ENCODE measurements at regions not wholly inside any gene's neighbourhood (a gene's known extent, or its start where the extent isn't known, plus 50 kb on each side); places are given as distances from the start of the nearest gene placed in this dataset.

- Mint-ChIP-seq H3K27ac (no peak overlapping the region), H3K4me3 (no peak overlapping the region), H3K27me3 (peaks cover 28% of the 10 kb centered on the region), H3K4me1 (no peaks in the 10 kb centered on the region), H3K9me3 (peaks cover 0 to 12% (median 8%) of the 10 kb centered on the region in 7 donors), H3K36me3 (no peaks in the 10 kb centered on the region)
- no peak for DNase-seq
- Histone ChIP-seq H3K27me3 (ENCODE audit: control insufficient read depth, insufficient read depth, low read length) (no peaks in the 10 kb centered on the region), H3K27ac (ENCODE audit: insufficient read depth, low read length, poor library complexity, severe bottlenecking) (no peak overlapping the region), H3K36me3 (ENCODE audit: control insufficient read depth, insufficient read depth, low read length) (no peaks in the 10 kb centered on the region), H3K4me3 (ENCODE audit: low read depth, low read length) (no peak overlapping the region), H3K9me3 (ENCODE audit: control insufficient read depth in 2 of 2, low read length in 2 of 2) (peaks cover 0 to 5% of the 10 kb centered on the region in 2 experiments), H3K4me1 (ENCODE audit: control insufficient read depth, insufficient read depth, low read length, poor library complexity, severe bottlenecking) (no peaks in the 10 kb centered on the region)
- ATAC-seq (ENCODE audit: low read depth in 2 of 2), result no peak
Measured at GRCh38 chr1:115199416-115200132, 110.3 kb upstream of the TSPAN2 start.

GRCh38 chr1:115198938-115199337 lies 109.6 kb upstream of the TSPAN2 start:
- no peaks in the 10 kb centered on the region for H3K4me1 Mint-ChIP-seq
- H3K9me3 ChIP-seq (ENCODE audit: control insufficient read depth in 2 of 2, low read length in 2 of 2), result peaks cover 0 to 5% of the 10 kb centered on the region in 2 experiments
- H3K27ac ChIP-seq (ENCODE audit: insufficient read depth, low read length, poor library complexity, severe bottlenecking), result no peak overlapping the region
- peak overlapping the region in 1 of 3 donors; percentile 44 for H3K27ac Mint-ChIP-seq
- ATAC-seq (ENCODE audit: low read depth in 2 of 2) (no peak), DNase-seq (no peak)
- H3K27me3 ChIP-seq (ENCODE audit: control insufficient read depth, insufficient read depth, low read length), result no peaks in the 10 kb centered on the region
- H3K36me3 Mint-ChIP-seq, result no peaks in the 10 kb centered on the region
- H3K4me3 ChIP-seq (ENCODE audit: low read depth, low read length), result no peak overlapping the region
- H3K4me1 ChIP-seq (ENCODE audit: control insufficient read depth, insufficient read depth, low read length, poor library complexity, severe bottlenecking), result no peaks in the 10 kb centered on the region
- H3K36me3 ChIP-seq (ENCODE audit: control insufficient read depth, insufficient read depth, low read length), result no peaks in the 10 kb centered on the region
- peaks cover 0 to 10% (median 7%) of the 10 kb centered on the region in 7 donors for H3K9me3 Mint-ChIP-seq
- no peak overlapping the region for H3K4me3 Mint-ChIP-seq
- H3K27me3 Mint-ChIP-seq, result peaks cover 23% of the 10 kb centered on the region

- DNase-seq (no peak), ATAC-seq (ENCODE audit: low read depth in 2 of 2) (no peak)
- H3K9me3 Mint-ChIP-seq, result peaks cover 0 to 5% (median 0%) of the 10 kb centered on the region in 7 donors
- Histone ChIP-seq H3K27me3 (ENCODE audit: control insufficient read depth, insufficient read depth, low read length) (no peaks in the 10 kb centered on the region), H3K9me3 (ENCODE audit: control insufficient read depth in 2 of 2, low read length in 2 of 2) (no peaks in the 10 kb centered on the region), H3K4me1 (ENCODE audit: control insufficient read depth, insufficient read depth, low read length, poor library complexity, severe bottlenecking) (no peaks in the 10 kb centered on the region), H3K27ac (ENCODE audit: insufficient read depth, low read length, poor library complexity, severe bottlenecking) (no peak overlapping the region), H3K36me3 (ENCODE audit: control insufficient read depth, insufficient read depth, low read length) (no peaks in the 10 kb centered on the region), H3K4me3 (ENCODE audit: low read depth, low read length) (no peak overlapping the region)
- peak overlapping the region in 1 of 3 donors; percentile 22 for H3K27ac Mint-ChIP-seq
- peaks cover 22% of the 10 kb centered on the region for H3K27me3 Mint-ChIP-seq
- no peaks in the 10 kb centered on the region for H3K36me3 Mint-ChIP-seq
- no peak overlapping the region for H3K4me3 Mint-ChIP-seq
- no peaks in the 10 kb centered on the region for H3K4me1 Mint-ChIP-seq
Measured at GRCh38 chr1:115196296-115196695, 107.0 kb upstream of the TSPAN2 start.

DNA sequence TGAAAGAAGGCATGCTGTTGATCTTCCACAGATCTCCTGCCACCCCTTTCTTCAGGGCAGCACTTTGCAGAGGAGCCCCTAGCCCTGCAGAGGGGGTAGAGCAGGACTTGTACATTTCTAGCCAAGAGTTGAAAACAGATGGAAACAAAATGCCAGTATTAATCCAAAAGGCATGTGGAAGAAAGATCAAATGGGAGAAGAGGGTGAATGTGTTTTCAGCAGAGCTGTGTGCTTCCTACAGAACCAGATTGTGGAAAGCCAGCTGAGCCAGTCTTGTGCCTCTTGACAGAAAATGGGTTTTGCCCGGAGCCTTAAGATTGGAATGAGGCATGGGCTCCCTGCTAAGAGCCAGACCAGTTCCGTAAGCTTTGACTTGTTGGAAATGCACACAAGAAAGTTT lies 105.2 kb upstream of the TSPAN2 start:
- H3K4me1 Mint-ChIP-seq, result no peaks in the 10 kb centered on the region
- peaks cover 13% of the 10 kb centered on the region for H3K27me3 Mint-ChIP-seq
- peaks cover 0 to 2% (median 0%) of the 10 kb centered on the region in 7 donors for H3K9me3 Mint-ChIP-seq
- Histone ChIP-seq H3K36me3 (ENCODE audit: control insufficient read depth, insufficient read depth, low read length) (no peaks in the 10 kb centered on the region), H3K9me3 (ENCODE audit: control insufficient read depth in 2 of 2, low read length in 2 of 2) (no peaks in the 10 kb centered on the region), H3K4me1 (ENCODE audit: control insufficient read depth, insufficient read depth, low read length, poor library complexity, severe bottlenecking) (no peaks in the 10 kb centered on the region), H3K27ac (ENCODE audit: insufficient read depth, low read length, poor library complexity, severe bottlenecking) (no peak overlapping the region), H3K27me3 (ENCODE audit: control insufficient read depth, insufficient read depth, low read length) (no peaks in the 10 kb centered on the region), H3K4me3 (ENCODE audit: low read depth, low read length) (no peak overlapping the region)
- no peak for ATAC-seq (ENCODE audit: low read depth in 2 of 2)
- H3K4me3 Mint-ChIP-seq, result no peak overlapping the region
- DNase-seq, result no peak
- H3K36me3 Mint-ChIP-seq, result no peaks in the 10 kb centered on the region
- H3K27ac Mint-ChIP-seq, result no peak overlapping the region

DNA sequence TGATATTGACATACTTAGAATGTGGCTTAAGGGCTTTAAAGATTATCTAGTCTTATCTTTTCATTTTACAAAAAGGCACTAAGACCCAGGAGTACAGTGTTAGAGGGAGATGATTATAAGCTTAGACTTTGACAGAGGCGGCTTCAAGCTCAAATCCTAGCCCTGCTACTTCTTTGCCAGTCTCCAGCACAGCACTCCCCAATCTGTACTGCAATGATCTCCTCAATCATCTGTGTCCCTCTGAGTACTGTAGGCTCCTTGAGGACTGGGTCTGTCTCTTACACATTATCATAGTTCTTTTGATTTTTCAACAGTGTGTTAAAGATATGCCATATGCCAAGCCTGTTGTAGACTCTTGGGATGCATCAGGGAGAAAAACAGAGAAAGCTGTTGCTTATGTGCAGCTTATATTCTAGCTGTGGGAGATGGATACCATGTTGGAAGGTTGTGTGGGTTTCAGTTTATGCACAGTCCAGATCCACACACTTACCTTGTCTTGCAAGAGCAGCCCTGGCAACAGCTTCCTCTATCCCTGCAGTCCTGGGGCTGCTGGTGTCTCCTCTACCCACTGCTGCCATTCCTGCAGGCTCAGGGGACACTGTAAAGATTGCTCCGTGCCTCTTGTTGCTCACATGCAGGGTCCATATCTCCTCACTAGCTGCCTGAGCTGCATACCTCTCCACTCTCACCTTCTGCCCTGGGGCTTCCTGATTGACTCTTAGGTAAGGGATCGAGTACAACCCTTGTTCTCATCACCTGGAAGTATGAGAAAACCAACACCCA lies 103.9 kb upstream of the TSPAN2 start:
- ATAC-seq (ENCODE audit: low read depth in 2 of 2), result no peak
- no peaks in the 10 kb centered on the region for H3K36me3 Mint-ChIP-seq

DNA sequence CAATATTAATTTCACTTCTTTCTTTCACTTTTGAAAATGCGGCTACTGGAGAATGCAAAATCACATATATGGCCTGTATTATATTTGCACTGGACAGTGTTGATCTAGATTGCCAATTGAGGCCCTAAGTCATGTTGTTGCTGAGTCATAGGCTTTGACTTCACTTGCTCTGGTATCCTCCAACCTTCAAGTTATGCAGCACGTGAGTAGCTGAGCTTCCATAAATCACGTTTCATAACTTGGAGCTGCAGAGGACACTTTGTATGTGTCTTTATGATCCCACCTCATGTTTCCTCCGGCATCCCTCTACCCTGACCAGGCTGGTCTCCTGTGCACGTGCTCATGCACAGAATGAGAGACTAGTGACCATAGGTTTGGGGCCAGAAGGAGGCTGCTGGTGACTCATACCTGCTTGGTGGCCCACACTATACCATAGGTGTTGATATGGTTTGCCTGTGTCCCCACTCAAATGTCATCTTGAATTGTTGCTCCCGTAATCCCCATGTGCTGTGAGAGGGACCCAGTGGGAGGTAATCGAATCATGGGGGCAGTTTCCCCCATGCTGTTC lies 103.0 kb upstream of the TSPAN2 start:
- Mint-ChIP-seq H3K4me1 (no peaks in the 10 kb centered on the region), H3K27ac (no peak overlapping the region), H3K9me3 (peaks cover 0 to 2% (median 0%) of the 10 kb centered on the region in 7 donors), H3K27me3 (peaks cover 6% of the 10 kb centered on the region), H3K36me3 (no peaks in the 10 kb centered on the region), H3K4me3 (no peak overlapping the region)
- ATAC-seq (ENCODE audit: low read depth in 2 of 2) (no peak), DNase-seq (no peak)
- no peak overlapping the region for H3K4me3 ChIP-seq (ENCODE audit: low read depth, low read length)
- H3K4me1 ChIP-seq (ENCODE audit: control insufficient read depth, insufficient read depth, low read length, poor library complexity, severe bottlenecking), result no peaks in the 10 kb centered on the region
- no peaks in the 10 kb centered on the region for H3K27me3 ChIP-seq (ENCODE audit: control insufficient read depth, insufficient read depth, low read length)
- H3K9me3 ChIP-seq (ENCODE audit: control insufficient read depth in 2 of 2, low read length in 2 of 2), result no peaks in the 10 kb centered on the region
- no peak overlapping the region for H3K27ac ChIP-seq (ENCODE audit: insufficient read depth, low read length, poor library complexity, severe bottlenecking)
- no peaks in the 10 kb centered on the region for H3K36me3 ChIP-seq (ENCODE audit: control insufficient read depth, insufficient read depth, low read length)

More for the DNA sequence above, 103.9 kb upstream of the TSPAN2 start:
- H3K9me3 ChIP-seq (ENCODE audit: control insufficient read depth in 2 of 2, low read length in 2 of 2), result no peaks in the 10 kb centered on the region
- no peaks in the 10 kb centered on the region for H3K4me1 Mint-ChIP-seq
- no peaks in the 10 kb centered on the region for H3K4me1 ChIP-seq (ENCODE audit: control insufficient read depth, insufficient read depth, low read length, poor library complexity, severe bottlenecking)
- H3K27me3 Mint-ChIP-seq, result peaks cover 8% of the 10 kb centered on the region
- no peak overlapping the region for H3K4me3 ChIP-seq (ENCODE audit: low read depth, low read length)
- H3K4me3 Mint-ChIP-seq, result no peak overlapping the region
- H3K9me3 Mint-ChIP-seq, result peaks cover 0 to 2% (median 0%) of the 10 kb centered on the region in 7 donors
- no peak overlapping the region for H3K27ac Mint-ChIP-seq
- H3K36me3 ChIP-seq (ENCODE audit: control insufficient read depth, insufficient read depth, low read length), result no peaks in the 10 kb centered on the region
- H3K27ac ChIP-seq (ENCODE audit: insufficient read depth, low read length, poor library complexity, severe bottlenecking), result no peak overlapping the region
- DNase-seq, result no peak
- no peaks in the 10 kb centered on the region for H3K27me3 ChIP-seq (ENCODE audit: control insufficient read depth, insufficient read depth, low read length)

GRCh38 chr1:115191691-115192090 lies 102.4 kb upstream of the TSPAN2 start:
- no peak overlapping the region for H3K27ac Mint-ChIP-seq
- H3K36me3 ChIP-seq (ENCODE audit: control insufficient read depth, insufficient read depth, low read length), result no peaks in the 10 kb centered on the region
- H3K4me1 Mint-ChIP-seq, result no peaks in the 10 kb centered on the region
- H3K36me3 Mint-ChIP-seq, result no peaks in the 10 kb centered on the region
- no peak for ATAC-seq (ENCODE audit: low read depth in 2 of 2)
- H3K27ac ChIP-seq (ENCODE audit: insufficient read depth, low read length, poor library complexity, severe bottlenecking), result no peak overlapping the region
- no peaks in the 10 kb centered on the region for H3K4me1 ChIP-seq (ENCODE audit: control insufficient read depth, insufficient read depth, low read length, poor library complexity, severe bottlenecking)
- H3K9me3 ChIP-seq (ENCODE audit: control insufficient read depth in 2 of 2, low read length in 2 of 2), result no peaks in the 10 kb centered on the region
- H3K4me3 Mint-ChIP-seq, result no peak overlapping the region
- no peak for DNase-seq
- H3K9me3 Mint-ChIP-seq, result peaks cover 0 to 2% (median 0%) of the 10 kb centered on the region in 7 donors
- no peaks in the 10 kb centered on the region for H3K27me3 ChIP-seq (ENCODE audit: control insufficient read depth, insufficient read depth, low read length)
- peaks cover under 1% of the 10 kb centered on the region for H3K27me3 Mint-ChIP-seq
- H3K4me3 ChIP-seq (ENCODE audit: low read depth, low read length), result no peak overlapping the region
